H9 (cell line): ENCODE measurements at regions not wholly inside any gene's neighbourhood (a gene's known extent, or its start where the extent isn't known, plus 50 kb on each side); places are given as distances from the start of the nearest gene placed in this dataset.

Experiments used
- DNase-seq: peaks from one replicate; pipeline ENCODE4 v3.0.0-alpha.2; 2017
- H2AFZ ChIP-seq: one replicate; pipeline ENCODE4 v1.6.1; 2013; ENCODE audit warnings: mild to moderate bottlenecking, low read length, control low read depth, moderate library complexity
- H2AK5ac ChIP-seq: 2 replicates; pipeline ENCODE4 v1.6.1; 2013; ENCODE audit warnings: low read length, control low read depth, mixed read lengths; ENCODE audit not compliant: insufficient read length
- H2BK120ac ChIP-seq: one replicate; pipeline ENCODE4 v1.6.1; 2013; ENCODE audit warnings: low read depth, mild to moderate bottlenecking, low read length, control low read depth, inconsistent platforms; ENCODE audit not compliant: poor library complexity, severe bottlenecking
- H2BK12ac ChIP-seq: 2 replicates; pipeline ENCODE4 v1.6.1; 2013; ENCODE audit warnings: low read length, control low read depth, mixed read lengths, low read depth; ENCODE audit not compliant: insufficient read length
- H2BK15ac ChIP-seq: 2 replicates; pipeline ENCODE4 v1.6.1; 2013; ENCODE audit warnings: low read depth, low read length, control low read depth
- H2BK20ac ChIP-seq: one replicate; pipeline ENCODE4 v1.6.1; 2013; ENCODE audit warnings: low read depth, mild to moderate bottlenecking, low read length, control low read depth, inconsistent platforms; ENCODE audit not compliant: poor library complexity, severe bottlenecking
- H2BK5ac ChIP-seq: 2 replicates; pipeline ENCODE4 v1.6.1; 2013; ENCODE audit warnings: low read length, control low read depth, mixed read lengths; ENCODE audit not compliant: insufficient read length
- H3K14ac ChIP-seq: 2 replicates; pipeline ENCODE4 v1.6.1; 2013; ENCODE audit warnings: low read length, control low read depth; ENCODE audit not compliant: insufficient read depth
- H3K18ac ChIP-seq: 2 replicates; pipeline ENCODE4 v1.6.1; 2013; ENCODE audit warnings: low read depth, mild to moderate bottlenecking, mixed read lengths, low read length, control low read depth; ENCODE audit not compliant: insufficient read length
- H3K23ac ChIP-seq: 2 replicates; pipeline ENCODE4 v1.6.1; 2013; ENCODE audit warnings: low read length, control low read depth, mixed read lengths, low read depth; ENCODE audit not compliant: insufficient read length
- H3K23me2 ChIP-seq: 2 replicates; pipeline ENCODE4 v1.6.1; 2013; ENCODE audit warnings: low read depth, mild to moderate bottlenecking, mixed read lengths, low read length, control low read depth; ENCODE audit not compliant: insufficient read length, poor library complexity, severe bottlenecking
- H3K27ac ChIP-seq: 2 replicates; pipeline ENCODE4 v1.5.1; 2013; ENCODE audit warnings: low read length, control low read depth, mixed read lengths, low read depth; ENCODE audit not compliant: insufficient read length
- H3K27me3 ChIP-seq: 2 replicates; pipeline ENCODE4 v1.6.1; 2013; ENCODE audit warnings: low read length, control low read depth, inconsistent platforms; ENCODE audit not compliant: insufficient read depth
- H3K4ac ChIP-seq: 2 replicates; pipeline ENCODE4 v1.6.1; 2013; ENCODE audit warnings: low read depth, mild to moderate bottlenecking, control low read depth, inconsistent platforms, low read length, moderate library complexity
- H3K4me1 ChIP-seq: 2 replicates; pipeline ENCODE4 v1.6.1; 2013; ENCODE audit warnings: low read length, control low read depth, inconsistent platforms; ENCODE audit not compliant: insufficient read depth
- H3K4me2 ChIP-seq: 2 replicates; pipeline ENCODE4 v1.6.1; 2013; ENCODE audit warnings: low read length, control low read depth, mixed read lengths; ENCODE audit not compliant: insufficient read length, insufficient read depth
- H3K56ac ChIP-seq: 2 replicates; pipeline ENCODE4 v1.6.1; 2013; ENCODE audit warnings: low read depth, mild to moderate bottlenecking, mixed read lengths, low read length, control low read depth; ENCODE audit not compliant: insufficient read length
- H3K79me1 ChIP-seq: 2 replicates; pipeline ENCODE4 v1.6.1; 2013; ENCODE audit warnings: low read depth, mild to moderate bottlenecking, moderate library complexity, low read length, control low read depth, inconsistent platforms; ENCODE audit not compliant: insufficient read depth, poor library complexity, severe bottlenecking
- H3K79me2 ChIP-seq: 2 replicates; pipeline ENCODE4 v1.6.1; 2013; ENCODE audit warnings: low read length, control low read depth, inconsistent platforms; ENCODE audit not compliant: insufficient read depth
- H3K9ac ChIP-seq: 2 replicates; pipeline ENCODE4 v1.6.1; 2013; ENCODE audit warnings: low read length, control low read depth, mixed read lengths; ENCODE audit not compliant: insufficient read length; ENCODE audit errors: extremely low read depth
- H3K9me3 ChIP-seq: one replicate; pipeline ENCODE4 v1.6.1; 2013; ENCODE audit warnings: low read depth, low read length, inconsistent platforms; ENCODE audit not compliant: control insufficient read depth
- H3T11ph ChIP-seq: one replicate; pipeline ENCODE4 v1.6.1; 2013; ENCODE audit warnings: mild to moderate bottlenecking, low read length, control low read depth, inconsistent platforms
- H4K20me1 ChIP-seq: one replicate; pipeline ENCODE4 v1.6.1; 2013; ENCODE audit not compliant: control insufficient read depth, insufficient read length, insufficient read depth
- H4K5ac ChIP-seq: 2 replicates; pipeline ENCODE4 v1.6.1; 2013; ENCODE audit warnings: low read depth, mild to moderate bottlenecking, mixed read lengths, low read length, control low read depth; ENCODE audit not compliant: insufficient read length
- H4K8ac ChIP-seq: replicated peaks from 2 replicates; pipeline ENCODE4 v1.6.1; 2013; ENCODE audit warnings: low read length, control low read depth, mixed read lengths, low read depth; ENCODE audit not compliant: insufficient read length
- H4K91ac ChIP-seq: 2 replicates; pipeline ENCODE4 v1.6.1; 2013; ENCODE audit warnings: low read depth, mild to moderate bottlenecking, moderate library complexity, mixed read lengths, low read length, control low read depth; ENCODE audit not compliant: insufficient read length
- H3K27ac Mint-ChIP-seq, 3 experiments: 2 replicates in 2 of 3; 3 replicates in 1 of 3; pipeline ENCODE4 v1.8.0; 2020 to 2021; ENCODE audit warnings: mixed read lengths in 3 of 3, mild to moderate bottlenecking in 1 of 3, moderate library complexity in 1 of 3
- H3K27me3 Mint-ChIP-seq: 2 replicates; pipeline ENCODE4 v1.8.0; 2021; ENCODE audit warnings: low read depth, mild to moderate bottlenecking, moderate library complexity, mixed read lengths
- H3K36me3 Mint-ChIP-seq, 3 experiments: 2 replicates in 2 of 3; 3 replicates in 1 of 3; pipeline ENCODE4 v1.8.0; 2020 to 2021; ENCODE audit warnings: low read depth in 3 of 3, mixed read lengths in 3 of 3; ENCODE audit not compliant: insufficient read depth in 1 of 3
- H3K4me1 Mint-ChIP-seq, 2 experiments: 2 replicates each; pipeline ENCODE4 v1.8.0; 2020; ENCODE audit warnings: mixed read lengths in 2 of 2
- H3K4me3 Mint-ChIP-seq, 2 experiments: 2 replicates in 1 of 2; 3 replicates in 1 of 2; pipeline ENCODE4 v1.8.0; 2020 to 2021; ENCODE audit warnings: mild to moderate bottlenecking in 2 of 2, mixed read lengths in 2 of 2, moderate library complexity in 1 of 2
- H3K9me3 Mint-ChIP-seq, 2 experiments: 2 replicates in 1 of 2; 3 replicates in 1 of 2; pipeline ENCODE4 v1.8.0; 2020; ENCODE audit warnings: mild to moderate bottlenecking in 2 of 2, mixed read lengths in 2 of 2, moderate library complexity in 1 of 2
- CTCF ChIP-seq: fragments of 200-600 bp; sonication (generic); conservative IDR thresholded peaks from 3 replicates; pipeline ENCODE4 v1.8.0; 2021; ENCODE audit warnings: antibody characterized with exemption, mild to moderate bottlenecking
- WGBS: extraction: QIAGEN DNeasy Blood & Tissue Kit; methylation state at CpG from one replicate; pipeline ENCODE4 v1.1.7; 2013; ENCODE audit warnings: missing lambda C conversion rate, low lambda C conversion rate, mixed read lengths; ENCODE audit not compliant: insufficient read length; ENCODE audit errors: extremely low coverage; 5-methylcytosine and 5-hydroxymethylcytosine counted together

GRCh38 chr13:54394908-54395307 lies 1366.3 kb downstream of the OLFM4 start:
- Histone ChIP-seq H2BK20ac (no peak overlapping the region), H4K91ac (no peak overlapping the region), H2BK120ac (no peak overlapping the region), H3K4me1 (peaks cover 6% of the 10 kb centered on the region; the same call in 1 of the 2 replicates), H4K5ac (no peak overlapping the region), H3K4ac (no peak overlapping the region), H3K79me1 (no peaks in the 10 kb centered on the region), H2BK12ac (no peak overlapping the region), H3K23me2 (no peaks in the 10 kb centered on the region), H3K18ac (no peak overlapping the region), H3K79me2 (no peaks in the 10 kb centered on the region), H3K56ac (no peak overlapping the region), H3K9me3 (no peaks in the 10 kb centered on the region), H4K8ac (no peak overlapping the region), H2BK15ac (no peak overlapping the region), H3K27ac (no peak overlapping the region), H3K14ac (no peak overlapping the region), H3K9ac (no peak overlapping the region), H4K20me1 (no peaks in the 10 kb centered on the region), H2BK5ac (no peak overlapping the region), H3K4me2 (no peak overlapping the region), H3T11ph (no peak overlapping the region), H2AFZ (no peak overlapping the region), H2AK5ac (no peak overlapping the region), H3K23ac (no peak overlapping the region), H3K27me3 (no peaks in the 10 kb centered on the region; the same call in 1 of the 2 replicates)
- H3K27me3 Mint-ChIP-seq: peaks cover 8% of the 10 kb centered on the region
- H3K9me3 Mint-ChIP-seq: no peaks in the 10 kb centered on the region; a peak in 1 of 5 replicates
- no peak for TF ChIP-seq CTCF
- H3K36me3 Mint-ChIP-seq: no peaks in the 10 kb centered on the region
- H3K27ac Mint-ChIP-seq: no peak overlapping the region
- H3K4me1 Mint-ChIP-seq: peaks cover 22 to 26% of the 10 kb centered on the region in 2 experiments
- H3K4me3 Mint-ChIP-seq: no peak overlapping the region
- no CpG with 5 or more reads among the region's 6 CpGs for WGBS
- no peak for DNase-seq
